WTC11 (cell line): ENCODE measurements at regions not wholly inside any gene's neighbourhood (a gene's known extent, or its start where the extent isn't known, plus 50 kb on each side); places are given as distances from the start of the nearest gene placed in this dataset.

Experiments
- CTCF ChIP-seq: fragments of 200-600 bp; IDR thresholded peaks from 2 replicates; pipeline ENCODE4 v1.8.0; 2022; ENCODE audit warnings: antibody characterized with exemption
- E2F5 ChIP-seq: sonication (generic); formaldehyde crosslinking; IDR thresholded peaks from 2 replicates; pipeline ENCODE4 v1.8.1; 2022; ENCODE audit warnings: mild to moderate bottlenecking, moderate library complexity, missing genetic modification reagents
- GABPB1 ChIP-seq: sonication (generic); formaldehyde crosslinking; IDR thresholded peaks from 2 replicates; pipeline ENCODE4 v1.8.1; 2023; ENCODE audit warnings: mild to moderate bottlenecking, missing genetic modification reagents
- SMAD3 ChIP-seq: sonication (generic); formaldehyde crosslinking; IDR thresholded peaks from 2 replicates; pipeline ENCODE4 v1.8.0; 2022; ENCODE audit warnings: missing genetic modification reagents, mild to moderate bottlenecking, borderline replicate concordance

DNA sequence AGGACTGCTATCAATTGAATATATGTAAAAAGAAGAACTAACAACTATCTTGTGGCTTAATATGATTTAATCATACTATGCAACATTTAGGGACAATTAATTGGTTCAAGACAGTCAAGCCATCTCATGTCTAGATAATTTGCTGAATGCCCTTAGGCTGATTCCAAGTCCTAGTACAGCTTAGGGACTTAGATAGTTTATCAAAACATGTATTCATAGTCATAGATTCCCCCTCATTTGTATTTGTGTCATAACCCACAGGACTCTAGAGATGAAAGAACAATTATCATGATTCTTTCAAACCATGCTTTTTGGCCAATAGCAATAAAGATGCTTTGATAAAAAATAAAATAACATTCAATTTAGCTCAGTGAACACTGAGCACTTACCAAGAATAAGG is 607.6 kb downstream of the SLITRK1 start:
- TF ChIP-seq SMAD3 (CRISPR knock-in tag) (no peak), GABPB1 (CRISPR knock-in tag) (no peak), E2F5 (no peak), CTCF (no peak)
